Testis (tissue), 2 donors: ENCODE measurements at regions not wholly inside any gene's neighbourhood (a gene's known extent, or its start where the extent isn't known, plus 50 kb on each side); places are given as distances from the start of the nearest gene placed in this dataset.

Experiments
- DNase-seq: peaks from one replicate; pipeline ENCODE4 v3.0.0-alpha.2; 2019
- H3K27ac ChIP-seq, 2 donors: fragments of 200-600 bp; sonication (generic); one replicate each; pipeline ENCODE4 v1.5.1; 2019
- H3K27me3 ChIP-seq: fragments of 200-600 bp; sonication (generic); one replicate; pipeline ENCODE4 v1.5.1; 2019
- H3K36me3 ChIP-seq: fragments of 200-600 bp; sonication (generic); one replicate; pipeline ENCODE4 v1.5.1; 2017; ENCODE audit warnings: low read depth; ENCODE audit errors: missing control alignments
- H3K4me1 ChIP-seq: fragments of 200-600 bp; sonication (generic); one replicate; pipeline ENCODE4 v1.5.1; 2019
- H3K4me3 ChIP-seq, 2 donors: fragments of 200-600 bp; sonication (generic); one replicate each; pipeline ENCODE4 v1.5.1; 2017 to 2019
- H3K9me3 ChIP-seq: fragments of 200-600 bp; sonication (generic); one replicate; pipeline ENCODE4 v1.5.1; 2017
- CTCF ChIP-seq, 3 experiments: fragments of 450-650 bp in 2 of 3; fragments of 200-600 bp in 1 of 3; sonication (generic) in 1 of 3; IDR thresholded peaks; one replicate each; pipeline ENCODE4 v1.5.1; 2016 to 2019; ENCODE audit warnings: antibody characterized with exemption in 3 of 3, mild to moderate bottlenecking in 2 of 3, moderate library complexity in 1 of 3
- POLR2A ChIP-seq: fragments of 450-650 bp; IDR thresholded peaks from one replicate; pipeline ENCODE4 v1.6.1; 2017; ENCODE audit warnings: antibody characterized with exemption, mild to moderate bottlenecking, moderate library complexity
- WGBS, 2 donors: methylation state at CpG; one replicate each; pipeline ENCODE4 v1.1.5; 2018; 5-methylcytosine and 5-hydroxymethylcytosine counted together
- intact Hi-C: fragments of 100-400 bp; cut with DNase I; formaldehyde crosslinking; loops from one replicate; pipeline ENCODE4 v1.15.1; 2023; ENCODE audit warnings: low total_unique reads

DNA sequence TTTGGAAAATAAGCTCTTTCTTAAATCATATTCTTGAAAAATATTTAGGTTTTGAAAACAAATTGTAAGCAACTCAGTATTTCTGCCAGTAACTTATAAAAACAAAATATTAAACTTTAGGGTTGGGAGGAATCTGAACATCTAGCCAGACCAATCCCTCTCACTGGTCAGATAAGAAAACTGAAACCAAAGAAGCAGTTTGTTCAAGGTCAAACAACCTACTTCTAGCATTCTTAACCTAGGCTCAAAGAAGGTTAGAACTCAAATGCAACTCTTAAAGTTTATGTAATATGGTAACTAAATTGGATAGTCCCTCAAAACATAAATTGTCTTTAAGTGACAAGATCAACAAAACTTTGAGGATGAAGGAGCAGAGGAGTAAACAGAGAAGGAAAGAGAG lies 374.9 kb upstream of the TNC start:
- Histone ChIP-seq H3K36me3 (no peaks in the 10 kb centered on the region), H3K9me3 (no peaks in the 10 kb centered on the region), H3K27ac (no peak overlapping the region), H3K4me1 (no peaks in the 10 kb centered on the region), H3K4me3 (no peak overlapping the region), H3K27me3 (no peaks in the 10 kb centered on the region)
- DNase-seq = no peak
- TF ChIP-seq POLR2A (no peak), CTCF (IDR thresholded peaks at IDR 0.05) (no peak)
- intact Hi-C loops = no loop called here

DNA sequence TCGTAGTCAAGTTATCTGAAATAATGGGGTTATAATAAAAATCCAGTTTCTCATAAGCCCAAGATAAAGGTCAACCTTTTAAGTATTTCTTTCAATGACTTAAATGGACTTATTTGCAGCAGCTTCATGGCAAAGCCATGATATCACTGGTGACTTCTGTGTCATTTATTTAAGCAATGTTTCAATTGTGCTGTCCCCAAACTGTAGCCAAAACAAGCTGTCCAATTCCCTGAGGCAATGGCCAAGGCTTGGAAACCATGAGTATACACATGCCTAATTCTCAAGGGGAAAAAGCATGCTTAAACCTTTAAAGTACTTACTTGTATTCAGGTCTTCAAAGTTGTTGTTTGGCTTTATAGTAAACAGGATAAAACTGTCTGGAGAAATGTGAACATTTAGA lies 376.4 kb upstream of the TNC start:
- Histone ChIP-seq H3K27ac (no peak overlapping the region), H3K4me3 (no peak overlapping the region), H3K4me1 (no peaks in the 10 kb centered on the region), H3K9me3 (no peaks in the 10 kb centered on the region), H3K27me3 (no peaks in the 10 kb centered on the region), H3K36me3 (no peaks in the 10 kb centered on the region)
- TF ChIP-seq POLR2A (no peak), CTCF (IDR thresholded peaks at IDR 0.05) (no peak)
- 24 to 71% methylated on average over 1 of the region's 1 CpG for WGBS, 2 donors
- no peak for DNase-seq
- intact Hi-C loops = no loop called here

GRCh38 chr9:115495052-115495635 lies 377.2 kb upstream of the TNC start:
- H3K4me1 ChIP-seq = no peaks in the 10 kb centered on the region
- intact Hi-C loops = no loop called here
- no peak overlapping the region for H3K27ac ChIP-seq
- TF ChIP-seq POLR2A (no peak), CTCF (IDR thresholded peaks at IDR 0.05) (no peak)
- no peak overlapping the region for H3K4me3 ChIP-seq
- DNase-seq = no peak
- whole genome bisulfite sequencing, 2 donors = 35 to 40% methylated on average over 6 of the region's 6 CpGs
- H3K9me3 ChIP-seq = no peaks in the 10 kb centered on the region
- H3K27me3 ChIP-seq = no peaks in the 10 kb centered on the region
- no peaks in the 10 kb centered on the region for H3K36me3 ChIP-seq

DNA sequence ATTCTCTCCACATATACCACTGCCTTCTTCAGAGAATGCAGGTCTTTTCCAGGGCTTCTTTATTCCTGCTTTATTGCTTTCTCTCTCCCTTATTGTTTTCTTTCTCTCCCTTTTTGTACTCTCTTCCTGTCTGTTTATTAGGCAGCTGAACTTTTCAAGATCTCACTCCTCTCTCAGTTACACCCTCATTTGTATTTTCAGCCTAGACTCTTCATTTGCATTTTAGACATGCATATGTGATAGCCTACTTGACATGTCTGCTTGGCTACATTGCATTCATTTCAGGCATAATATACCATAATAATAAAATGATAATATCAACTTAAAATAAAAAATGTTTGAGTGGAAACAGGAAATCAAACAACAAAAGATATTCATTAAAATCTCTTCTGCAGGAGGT lies 377.9 kb upstream of the TNC start:
- H3K27me3 ChIP-seq = no peaks in the 10 kb centered on the region
- no peak overlapping the region for H3K4me3 ChIP-seq
- no peaks in the 10 kb centered on the region for H3K4me1 ChIP-seq
- DNase-seq = no peak
- intact Hi-C loops = no loop called here
- no peaks in the 10 kb centered on the region for H3K9me3 ChIP-seq
- no peaks in the 10 kb centered on the region for H3K36me3 ChIP-seq
- TF ChIP-seq POLR2A = no peak
- TF ChIP-seq CTCF (IDR thresholded peaks at IDR 0.05) = no peak
- no peak overlapping the region for H3K27ac ChIP-seq

GRCh38 chr9:115498303-115498702 lies 380.3 kb upstream of the TNC start:
- no peak overlapping the region for H3K4me3 ChIP-seq
- 82 to 88% methylated on average over 4 of the region's 4 CpGs for WGBS, 2 donors
- intact Hi-C loops = no loop called here
- no peaks in the 10 kb centered on the region for H3K27me3 ChIP-seq
- no peak for TF ChIP-seq POLR2A
- no peak for TF ChIP-seq CTCF (IDR thresholded peaks at IDR 0.05)
- no peak overlapping the region for H3K27ac ChIP-seq
- DNase-seq = no peak
- no peaks in the 10 kb centered on the region for H3K9me3 ChIP-seq
- H3K4me1 ChIP-seq = no peaks in the 10 kb centered on the region
- H3K36me3 ChIP-seq = no peaks in the 10 kb centered on the region
